ENCODE measurements at regions not wholly inside any gene's neighbourhood (a gene's known extent, or its start where the extent isn't known, plus 50 kb on each side); places are given as distances from the start of the nearest gene placed in this dataset.

- Histone ChIP-seq H2AFZ (ENCODE audit: low read length) (no peak overlapping the region), H3K4me1 (ENCODE audit: control insufficient read depth, extremely low read depth, insufficient read depth, low read length) (no peaks in the 10 kb centered on the region)
- TF ChIP-seq EZH2 (IDR thresholded peaks at IDR 0.05; ENCODE audit: low read length, missing control alignments) (no peak), CTCF (conservative IDR thresholded peaks at IDR 0.05 in 1 of 2, IDR thresholded peaks at IDR 0.05 in 1 of 2; ENCODE audit: low read depth in 1 of 2, low read length in 2 of 2) (no peak)
Measured at GRCh38 chr4:126180642-126181041, 865.9 kb downstream of the FAT4 start.

GRCh38 chr4:126182336-126182735 is 867.6 kb downstream of the FAT4 start:
- TF ChIP-seq CTCF (conservative IDR thresholded peaks at IDR 0.05 in 1 of 2, IDR thresholded peaks at IDR 0.05 in 1 of 2; ENCODE audit: low read depth in 1 of 2, low read length in 2 of 2) (no peak), EZH2 (IDR thresholded peaks at IDR 0.05; ENCODE audit: low read length, missing control alignments) (no peak)
- Histone ChIP-seq H3K4me1 (ENCODE audit: control insufficient read depth, extremely low read depth, insufficient read depth, low read length) (no peaks in the 10 kb centered on the region), H3K27ac (ENCODE audit: insufficient read depth, low read length) (no peak overlapping the region), H3K4me3 (replicated peaks in 1 of 4; ENCODE audit: control extremely low read depth in 1 of 4, insufficient read depth in 1 of 4, low read depth in 3 of 4, low read length in 4 of 4) (no peak overlapping the region), H3K9me3 (ENCODE audit: control insufficient read depth, insufficient read depth, low read depth, low read length) (no peaks in the 10 kb centered on the region), H3K4me2 (ENCODE audit: extremely low read depth, insufficient read depth, low read length) (no peak overlapping the region), H3K36me3 (ENCODE audit: control insufficient read depth, insufficient read depth, low read length) (no peaks in the 10 kb centered on the region), H4K20me1 (ENCODE audit: control insufficient read depth, extremely low read depth, insufficient read depth, low read length) (no peaks in the 10 kb centered on the region), H3K27me3 (ENCODE audit: control insufficient read depth, insufficient read depth, low read length) (no peaks in the 10 kb centered on the region), H2AFZ (ENCODE audit: low read length) (no peak overlapping the region), H3K9ac (ENCODE audit: insufficient read depth, low read length) (no peak overlapping the region), H3K79me2 (ENCODE audit: control insufficient read depth, insufficient read depth, low read length) (no peaks in the 10 kb centered on the region)
- DNase-seq (ENCODE audit: low read depth in 2 of 2) = no peak

More at GRCh38 chr4:126180642-126181041, 865.9 kb downstream of the FAT4 start:
- Histone ChIP-seq H3K9ac (ENCODE audit: insufficient read depth, low read length) (no peak overlapping the region), H3K9me3 (ENCODE audit: control insufficient read depth, insufficient read depth, low read depth, low read length) (no peaks in the 10 kb centered on the region), H3K36me3 (ENCODE audit: control insufficient read depth, insufficient read depth, low read length) (no peaks in the 10 kb centered on the region), H3K27ac (ENCODE audit: insufficient read depth, low read length) (no peak overlapping the region), H3K4me2 (ENCODE audit: extremely low read depth, insufficient read depth, low read length) (no peak overlapping the region), H4K20me1 (ENCODE audit: control insufficient read depth, extremely low read depth, insufficient read depth, low read length) (no peaks in the 10 kb centered on the region), H3K27me3 (ENCODE audit: control insufficient read depth, insufficient read depth, low read length) (no peaks in the 10 kb centered on the region), H3K79me2 (ENCODE audit: control insufficient read depth, insufficient read depth, low read length) (no peaks in the 10 kb centered on the region), H3K4me3 (replicated peaks in 1 of 4; ENCODE audit: control extremely low read depth in 1 of 4, insufficient read depth in 1 of 4, low read depth in 3 of 4, low read length in 4 of 4) (no peak overlapping the region)
- DNase-seq (ENCODE audit: low read depth in 2 of 2) = no peak

- Histone ChIP-seq H3K9ac (ENCODE audit: insufficient read depth, low read length) (no peak overlapping the region), H3K27ac (ENCODE audit: insufficient read depth, low read length) (no peak overlapping the region), H3K79me2 (ENCODE audit: control insufficient read depth, insufficient read depth, low read length) (no peaks in the 10 kb centered on the region), H3K4me3 (replicated peaks in 1 of 4; ENCODE audit: control extremely low read depth in 1 of 4, insufficient read depth in 1 of 4, low read depth in 3 of 4, low read length in 4 of 4) (no peak overlapping the region), H4K20me1 (ENCODE audit: control insufficient read depth, extremely low read depth, insufficient read depth, low read length) (no peaks in the 10 kb centered on the region), H3K4me2 (ENCODE audit: extremely low read depth, insufficient read depth, low read length) (no peak overlapping the region), H3K4me1 (ENCODE audit: control insufficient read depth, extremely low read depth, insufficient read depth, low read length) (no peaks in the 10 kb centered on the region), H3K27me3 (ENCODE audit: control insufficient read depth, insufficient read depth, low read length) (no peaks in the 10 kb centered on the region), H3K36me3 (ENCODE audit: control insufficient read depth, insufficient read depth, low read length) (no peaks in the 10 kb centered on the region), H3K9me3 (ENCODE audit: control insufficient read depth, insufficient read depth, low read depth, low read length) (no peaks in the 10 kb centered on the region), H2AFZ (ENCODE audit: low read length) (no peak overlapping the region)
- TF ChIP-seq CTCF (conservative IDR thresholded peaks at IDR 0.05 in 1 of 2, IDR thresholded peaks at IDR 0.05 in 1 of 2; ENCODE audit: low read depth in 1 of 2, low read length in 2 of 2) (no peak), EZH2 (IDR thresholded peaks at IDR 0.05; ENCODE audit: low read length, missing control alignments) (no peak)
- DNase-seq (ENCODE audit: low read depth in 2 of 2) = peak in 1 of 2 donors; percentile 63
Measured at GRCh38 chr4:126182786-126183185, 868.0 kb downstream of the FAT4 start.

Measured in fibroblast of lung (primary cell).